Esophagus muscularis mucosa (tissue), 2 donors: ENCODE measurements at regions not wholly inside any gene's neighbourhood (a gene's known extent, or its start where the extent isn't known, plus 50 kb on each side); places are given as distances from the start of the nearest gene placed in this dataset.
"Not testable (repeated sequence)": the region's sequence is repeated elsewhere in the genome, so short reads cannot be mapped to it uniquely, and the experiment has no call there.

Source experiments
- POLR2A ChIP-seq: fragments of 450-650 bp; IDR thresholded peaks from one replicate; pipeline ENCODE4 v1.6.1; 2017; ENCODE audit warnings: antibody characterized with exemption, moderate library complexity, mild to moderate bottlenecking, low read depth
- POLR2AphosphoS5 ChIP-seq, 2 donors: sonication (generic); formaldehyde crosslinking; IDR thresholded peaks; one replicate each; pipeline ENCODE4 v1.6.1; 2017; ENCODE audit warnings: antibody characterized with exemption in 2 of 2

- TF ChIP-seq POLR2A; POLR2AphosphoS5 (IDR thresholded peaks at IDR 0.05): not testable (repeated sequence)
These were observed 66.3 kb upstream of the AGR3 start for GRCh38 chr7:16948110-16948509.
